HUES6 (cell line): ENCODE measurements at regions not wholly inside any gene's neighbourhood (a gene's known extent, or its start where the extent isn't known, plus 50 kb on each side); places are given as distances from the start of the nearest gene placed in this dataset.

ENCODE experiments used
- H3K27ac ChIP-seq: 2 replicates; pipeline ENCODE4 v1.7.0; 2013; ENCODE audit warnings: low read depth, mild to moderate bottlenecking, low read length, inconsistent platforms
- H3K27me3 ChIP-seq: 2 replicates; pipeline ENCODE4 v1.6.1; 2013; ENCODE audit warnings: low read length; ENCODE audit not compliant: control insufficient read depth, insufficient read depth
- H3K36me3 ChIP-seq: 2 replicates; pipeline ENCODE4 v1.6.1; 2013; ENCODE audit warnings: low read length; ENCODE audit not compliant: control insufficient read depth, insufficient read depth
- H3K4me1 ChIP-seq: 2 replicates; pipeline ENCODE4 v1.6.1; 2013; ENCODE audit warnings: low read length; ENCODE audit not compliant: control insufficient read depth, insufficient read depth
- H3K4me3 ChIP-seq: 2 replicates; pipeline ENCODE4 v1.5.1; 2013; ENCODE audit warnings: low read depth, low read length
- H3K9ac ChIP-seq: one replicate; pipeline ENCODE4 v1.6.1; 2013; ENCODE audit warnings: mild to moderate bottlenecking, low read length
- H3K9me3 ChIP-seq: 2 replicates; pipeline ENCODE4 v1.6.1; 2013; ENCODE audit warnings: low read depth, low read length; ENCODE audit not compliant: control insufficient read depth, insufficient read depth

GRCh38 chr1:29451368-29451892, 215.1 kb downstream of the PTPRU start:
- Histone ChIP-seq H3K27ac (no peak overlapping the region), H3K36me3 (no peaks in the 10 kb centered on the region), H3K4me1 (peaks cover 9% of the 10 kb centered on the region), H3K4me3 (no peak overlapping the region), H3K27me3 (no peaks in the 10 kb centered on the region), H3K9me3 (peaks cover 3% of the 10 kb centered on the region; the same call in 1 of the 2 replicates), H3K9ac (no peak overlapping the region)

- H3K27me3 ChIP-seq: no peaks in the 10 kb centered on the region
- H3K9ac ChIP-seq: no peak overlapping the region
- no peak overlapping the region for H3K4me3 ChIP-seq
- H3K27ac ChIP-seq: no peak overlapping the region
- H3K4me1 ChIP-seq: peaks cover 9% of the 10 kb centered on the region
- no peaks in the 10 kb centered on the region for H3K9me3 ChIP-seq
- H3K36me3 ChIP-seq: no peaks in the 10 kb centered on the region
These were observed 214.3 kb downstream of the PTPRU start for GRCh38 chr1:29450591-29450990.

GRCh38 chr1:29448456-29449235, 212.3 kb downstream of the PTPRU start:
- H3K4me3 ChIP-seq: no peak overlapping the region
- no peaks in the 10 kb centered on the region for H3K36me3 ChIP-seq
- H3K9ac ChIP-seq: no peak overlapping the region
- no peaks in the 10 kb centered on the region for H3K9me3 ChIP-seq
- H3K27ac ChIP-seq: no peak overlapping the region
- H3K4me1 ChIP-seq: peaks cover 20% of the 10 kb centered on the region
- H3K27me3 ChIP-seq: 0 out of 2 replicates have a peak, but pooled peaks cover 5% of the 10 kb centered on the region

- H3K27ac ChIP-seq: no peak overlapping the region
- H3K4me3 ChIP-seq: no peak overlapping the region
- peaks cover 23% of the 10 kb centered on the region for H3K4me1 ChIP-seq
- H3K9me3 ChIP-seq: no peaks in the 10 kb centered on the region
- H3K36me3 ChIP-seq: no peaks in the 10 kb centered on the region
- 0 out of 2 replicates have a peak, but pooled peaks cover 7% of the 10 kb centered on the region for H3K27me3 ChIP-seq
- H3K9ac ChIP-seq: no peak overlapping the region
These were observed 211.0 kb downstream of the PTPRU start for GRCh38 chr1:29447368-29447767.

- Histone ChIP-seq H3K4me1 (peaks cover 23% of the 10 kb centered on the region), H3K27ac (no peak overlapping the region), H3K9me3 (no peaks in the 10 kb centered on the region), H3K9ac (no peak overlapping the region), H3K36me3 (no peaks in the 10 kb centered on the region), H3K4me3 (no peak overlapping the region), H3K27me3 (0 out of 2 replicates have a peak, but pooled peaks cover 7% of the 10 kb centered on the region)
These were observed 208.7 kb downstream of the PTPRU start for GRCh38 chr1:29444782-29445729.

- H3K9ac ChIP-seq: no peak overlapping the region
- no peaks in the 10 kb centered on the region for H3K9me3 ChIP-seq
- H3K27me3 ChIP-seq: 0 out of 2 replicates have a peak, but pooled peaks cover 7% of the 10 kb centered on the region
- H3K27ac ChIP-seq: no peak overlapping the region
- H3K36me3 ChIP-seq: no peaks in the 10 kb centered on the region
- H3K4me1 ChIP-seq: peaks cover 19% of the 10 kb centered on the region
- no peak overlapping the region for H3K4me3 ChIP-seq
These were observed 207.9 kb downstream of the PTPRU start for GRCh38 chr1:29444081-29444715.

GRCh38 chr1:29441916-29442668, 205.8 kb downstream of the PTPRU start:
- no peaks in the 10 kb centered on the region for H3K9me3 ChIP-seq
- H3K4me1 ChIP-seq: peaks cover 19% of the 10 kb centered on the region
- no peak overlapping the region for H3K4me3 ChIP-seq
- H3K27ac ChIP-seq: no peak overlapping the region
- no peaks in the 10 kb centered on the region for H3K36me3 ChIP-seq
- H3K9ac ChIP-seq: no peak overlapping the region
- H3K27me3 ChIP-seq: 0 out of 2 replicates have a peak, but pooled peaks cover 7% of the 10 kb centered on the region

GRCh38 chr1:29439615-29440014, 203.3 kb downstream of the PTPRU start:
- Histone ChIP-seq H3K9ac (no peak overlapping the region), H3K36me3 (no peaks in the 10 kb centered on the region), H3K4me1 (peaks cover 18% of the 10 kb centered on the region), H3K9me3 (no peaks in the 10 kb centered on the region), H3K4me3 (no peak overlapping the region), H3K27ac (no peak overlapping the region), H3K27me3 (0 out of 2 replicates have a peak, but pooled peaks cover 7% of the 10 kb centered on the region)

GRCh38 chr1:29438991-29439390, 202.7 kb downstream of the PTPRU start:
- Histone ChIP-seq H3K4me1 (peaks cover 12% of the 10 kb centered on the region), H3K27me3 (0 out of 2 replicates have a peak, but pooled peaks cover 5% of the 10 kb centered on the region), H3K9me3 (no peaks in the 10 kb centered on the region), H3K9ac (no peak overlapping the region), H3K4me3 (no peak overlapping the region), H3K27ac (no peak overlapping the region), H3K36me3 (no peaks in the 10 kb centered on the region)

GRCh38 chr1:29437946-29438345, 201.6 kb downstream of the PTPRU start:
- H3K4me1 ChIP-seq: 0 out of 2 replicates have a peak, but pooled peaks cover 2% of the 10 kb centered on the region
- H3K4me3 ChIP-seq: no peak overlapping the region
- no peaks in the 10 kb centered on the region for H3K27me3 ChIP-seq
- no peaks in the 10 kb centered on the region for H3K9me3 ChIP-seq
- H3K27ac ChIP-seq: no peak overlapping the region
- no peaks in the 10 kb centered on the region for H3K36me3 ChIP-seq
- H3K9ac ChIP-seq: no peak overlapping the region
